WTC11 (cell line): ENCODE measurements at regions not wholly inside any gene's neighbourhood (a gene's known extent, or its start where the extent isn't known, plus 50 kb on each side); places are given as distances from the start of the nearest gene placed in this dataset.

ENCODE experiments used
- ATAC-seq: fragments of 200-7000 bp; cut with Tn5 transposase; 2 replicates; pipeline ENCODE4 v1.10.0; 2021; ENCODE audit warnings: mild to moderate bottlenecking, moderate library complexity
- CTCF ChIA-PET: fragments of 300-600 bp; sonication (Branson Sonifier 250); formaldehyde crosslinking; loops from one replicate; lab custom pipeline; 2021; ENCODE audit warnings: antibody characterized with exemption; lab: Charles Lee
- POLR2A ChIA-PET: fragments of 350-600 bp; sonication (Branson Sonifier 250); formaldehyde crosslinking; loops from one replicate; lab custom pipeline; 2021; ENCODE audit warnings: antibody characterized with exemption; lab: Charles Lee
- DNase-seq: peaks from one replicate; pipeline ENCODE4 v3.0.0; 2021; ENCODE audit warnings: low spot score
- H3K27ac Mint-ChIP-seq: 2 replicates; pipeline ENCODE4 v1.8.0; 2021; ENCODE audit warnings: mixed read lengths
- H3K27me3 Mint-ChIP-seq: 2 replicates; pipeline ENCODE4 v1.8.0; 2021; ENCODE audit warnings: low read depth, mild to moderate bottlenecking, moderate library complexity, mixed read lengths
- H3K36me3 Mint-ChIP-seq: 2 replicates; pipeline ENCODE4 v1.8.0; 2021; ENCODE audit warnings: mixed read lengths
- H3K4me1 Mint-ChIP-seq: 2 replicates; pipeline ENCODE4 v1.8.0; 2022; ENCODE audit warnings: mixed read lengths
- H3K4me3 Mint-ChIP-seq: 2 replicates; pipeline ENCODE4 v1.8.0; 2021; ENCODE audit warnings: mild to moderate bottlenecking, moderate library complexity, mixed read lengths
- H3K9me3 Mint-ChIP-seq: 2 replicates; pipeline ENCODE4 v1.8.0; 2021; ENCODE audit warnings: mixed read lengths
- CBFB ChIP-seq: sonication (generic); formaldehyde crosslinking; IDR thresholded peaks from 2 replicates; pipeline ENCODE4 v1.8.1; 2022; ENCODE audit warnings: mild to moderate bottlenecking, low read depth, missing genetic modification reagents
- ESRRA ChIP-seq: sonication (generic); formaldehyde crosslinking; IDR thresholded peaks from 2 replicates; pipeline ENCODE4 v1.8.1; 2022; ENCODE audit warnings: mild to moderate bottlenecking, missing genetic modification reagents, borderline replicate concordance
- FOXK1 ChIP-seq: sonication (generic); formaldehyde crosslinking; IDR thresholded peaks from 2 replicates; pipeline ENCODE4 v1.8.0; 2022; ENCODE audit warnings: mild to moderate bottlenecking, moderate library complexity, missing genetic modification reagents
- GTF2I ChIP-seq: fragments of 250-450 bp; sonication (Bioruptor Pico); conservative IDR thresholded peaks from 2 replicates; pipeline ENCODE4 v1.4.0; 2021; ENCODE audit warnings: mild to moderate bottlenecking
- MXD4 ChIP-seq: fragments of 250-450 bp; sonication (Bioruptor Pico); IDR thresholded peaks from 2 replicates; pipeline ENCODE4 v1.8.0; 2021; ENCODE audit warnings: mild to moderate bottlenecking, moderate library complexity, borderline replicate concordance
- NFYB ChIP-seq: sonication (generic); formaldehyde crosslinking; conservative IDR thresholded peaks from 2 replicates; pipeline ENCODE4 v1.8.0; 2022; ENCODE audit warnings: low read depth, missing genetic modification reagents
- OVOL2 ChIP-seq: fragments of 250-450 bp; sonication (Bioruptor Pico); IDR thresholded peaks from 2 replicates; pipeline ENCODE4 v1.9.0; 2021; ENCODE audit warnings: mild to moderate bottlenecking, borderline replicate concordance
- SMAD3 ChIP-seq: sonication (generic); formaldehyde crosslinking; IDR thresholded peaks from 2 replicates; pipeline ENCODE4 v1.8.0; 2022; ENCODE audit warnings: missing genetic modification reagents, mild to moderate bottlenecking, borderline replicate concordance
- TCF7 ChIP-seq: sonication (generic); formaldehyde crosslinking; IDR thresholded peaks from 2 replicates; pipeline ENCODE4 v1.8.0; 2022; ENCODE audit warnings: mild to moderate bottlenecking, low read depth, missing genetic modification reagents, moderate library complexity
- TP53 ChIP-seq: sonication (generic); formaldehyde crosslinking; IDR thresholded peaks from 2 replicates; pipeline ENCODE4 v1.8.1; 2023; ENCODE audit warnings: mild to moderate bottlenecking, missing genetic modification reagents
- ZNF138 ChIP-seq: sonication (generic); formaldehyde crosslinking; conservative IDR thresholded peaks from 2 replicates; pipeline ENCODE4 v1.8.1; 2022; ENCODE audit warnings: mild to moderate bottlenecking, moderate library complexity, missing genetic modification reagents
- ZNF416 ChIP-seq: fragments of 250-450 bp; sonication (Bioruptor Pico); IDR thresholded peaks from 2 replicates; pipeline ENCODE4 v1.9.0; 2021; ENCODE audit warnings: mild to moderate bottlenecking, inconsistent platforms
- TF ChIP-seq, protein P1 (sequence below): sonication (generic); formaldehyde crosslinking; IDR thresholded peaks from 2 replicates; pipeline ENCODE4 v1.8.1; 2023; ENCODE audit warnings: mild to moderate bottlenecking, missing genetic modification reagents, borderline replicate concordance
- TF ChIP-seq, protein P2 (sequence below): sonication (generic); formaldehyde crosslinking; IDR thresholded peaks from 2 replicates; pipeline ENCODE4 v1.8.1; 2023; ENCODE audit warnings: mild to moderate bottlenecking, missing genetic modification reagents
- TF ChIP-seq, protein P3 (sequence below): sonication (generic); formaldehyde crosslinking; IDR thresholded peaks from 2 replicates; pipeline ENCODE4 v1.8.0; 2022; ENCODE audit warnings: mild to moderate bottlenecking, missing genetic modification reagents
- TF ChIP-seq, protein P4 (sequence below): fragments of 250-450 bp; sonication (Bioruptor Pico); conservative IDR thresholded peaks from 2 replicates; pipeline ENCODE4 v1.9.0; 2021; ENCODE audit warnings: mild to moderate bottlenecking
- TF ChIP-seq, protein P5 (sequence below): fragments of 250-450 bp; sonication (Bioruptor Pico); IDR thresholded peaks from 2 replicates; pipeline ENCODE4 v1.8.0; 2021; ENCODE audit warnings: mild to moderate bottlenecking
- TF ChIP-seq, protein P6 (sequence below): sonication (generic); formaldehyde crosslinking; IDR thresholded peaks from 2 replicates; pipeline ENCODE4 v1.8.1; 2022; ENCODE audit warnings: low read depth, missing genetic modification reagents, borderline replicate concordance
- TF ChIP-seq, protein P7 (sequence below): fragments of 250-450 bp; sonication (Bioruptor Pico); IDR thresholded peaks from 2 replicates; pipeline ENCODE4 v1.9.0; 2021; ENCODE audit warnings: moderate library complexity, mild to moderate bottlenecking, inconsistent platforms, borderline replicate concordance
- TF ChIP-seq, protein P8 (sequence below): sonication (generic); formaldehyde crosslinking; conservative IDR thresholded peaks from 2 replicates; pipeline ENCODE4 v1.8.1; 2023; ENCODE audit warnings: mild to moderate bottlenecking, low read depth, missing genetic modification reagents, moderate library complexity

DNA sequence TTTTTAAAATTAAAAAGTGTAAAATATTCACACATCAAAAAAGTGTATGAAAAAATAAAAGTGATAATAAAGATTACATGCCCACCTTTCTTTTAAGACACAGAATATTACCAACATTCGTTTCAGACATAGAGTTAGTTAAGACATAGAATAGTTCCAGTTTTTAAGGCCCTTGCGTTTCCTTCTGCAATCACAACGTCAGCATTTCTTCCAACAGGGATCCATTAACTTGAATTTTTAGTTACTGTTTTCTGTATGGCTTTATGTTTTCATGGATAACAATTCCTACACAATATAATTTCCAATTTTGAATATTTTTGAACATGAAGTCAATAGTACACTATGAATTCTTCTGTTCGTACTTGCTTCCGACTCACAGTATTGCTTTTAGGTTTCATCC is 170.8 kb upstream of the C11orf87 start (continued):
- TF ChIP-seq, protein P1, sequence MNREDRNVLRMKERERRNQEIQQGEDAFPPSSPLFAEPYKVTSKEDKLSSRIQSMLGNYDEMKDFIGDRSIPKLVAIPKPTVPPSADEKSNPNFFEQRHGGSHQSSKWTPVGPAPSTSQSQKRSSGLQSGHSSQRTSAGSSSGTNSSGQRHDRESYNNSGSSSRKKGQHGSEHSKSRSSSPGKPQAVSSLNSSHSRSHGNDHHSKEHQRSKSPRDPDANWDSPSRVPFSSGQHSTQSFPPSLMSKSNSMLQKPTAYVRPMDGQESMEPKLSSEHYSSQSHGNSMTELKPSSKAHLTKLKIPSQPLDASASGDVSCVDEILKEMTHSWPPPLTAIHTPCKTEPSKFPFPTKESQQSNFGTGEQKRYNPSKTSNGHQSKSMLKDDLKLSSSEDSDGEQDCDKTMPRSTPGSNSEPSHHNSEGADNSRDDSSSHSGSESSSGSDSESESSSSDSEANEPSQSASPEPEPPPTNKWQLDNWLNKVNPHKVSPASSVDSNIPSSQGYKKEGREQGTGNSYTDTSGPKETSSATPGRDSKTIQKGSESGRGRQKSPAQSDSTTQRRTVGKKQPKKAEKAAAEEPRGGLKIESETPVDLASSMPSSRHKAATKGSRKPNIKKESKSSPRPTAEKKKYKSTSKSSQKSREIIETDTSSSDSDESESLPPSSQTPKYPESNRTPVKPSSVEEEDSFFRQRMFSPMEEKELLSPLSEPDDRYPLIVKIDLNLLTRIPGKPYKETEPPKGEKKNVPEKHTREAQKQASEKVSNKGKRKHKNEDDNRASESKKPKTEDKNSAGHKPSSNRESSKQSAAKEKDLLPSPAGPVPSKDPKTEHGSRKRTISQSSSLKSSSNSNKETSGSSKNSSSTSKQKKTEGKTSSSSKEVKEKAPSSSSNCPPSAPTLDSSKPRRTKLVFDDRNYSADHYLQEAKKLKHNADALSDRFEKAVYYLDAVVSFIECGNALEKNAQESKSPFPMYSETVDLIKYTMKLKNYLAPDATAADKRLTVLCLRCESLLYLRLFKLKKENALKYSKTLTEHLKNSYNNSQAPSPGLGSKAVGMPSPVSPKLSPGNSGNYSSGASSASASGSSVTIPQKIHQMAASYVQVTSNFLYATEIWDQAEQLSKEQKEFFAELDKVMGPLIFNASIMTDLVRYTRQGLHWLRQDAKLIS: no peak
- TF ChIP-seq TCF7 (no peak), MXD4 (no peak)
- TF ChIP-seq, protein P2, sequence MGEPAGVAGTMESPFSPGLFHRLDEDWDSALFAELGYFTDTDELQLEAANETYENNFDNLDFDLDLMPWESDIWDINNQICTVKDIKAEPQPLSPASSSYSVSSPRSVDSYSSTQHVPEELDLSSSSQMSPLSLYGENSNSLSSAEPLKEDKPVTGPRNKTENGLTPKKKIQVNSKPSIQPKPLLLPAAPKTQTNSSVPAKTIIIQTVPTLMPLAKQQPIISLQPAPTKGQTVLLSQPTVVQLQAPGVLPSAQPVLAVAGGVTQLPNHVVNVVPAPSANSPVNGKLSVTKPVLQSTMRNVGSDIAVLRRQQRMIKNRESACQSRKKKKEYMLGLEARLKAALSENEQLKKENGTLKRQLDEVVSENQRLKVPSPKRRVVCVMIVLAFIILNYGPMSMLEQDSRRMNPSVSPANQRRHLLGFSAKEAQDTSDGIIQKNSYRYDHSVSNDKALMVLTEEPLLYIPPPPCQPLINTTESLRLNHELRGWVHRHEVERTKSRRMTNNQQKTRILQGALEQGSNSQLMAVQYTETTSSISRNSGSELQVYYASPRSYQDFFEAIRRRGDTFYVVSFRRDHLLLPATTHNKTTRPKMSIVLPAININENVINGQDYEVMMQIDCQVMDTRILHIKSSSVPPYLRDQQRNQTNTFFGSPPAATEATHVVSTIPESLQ (CRISPR knock-in tag): no peak

DNA sequence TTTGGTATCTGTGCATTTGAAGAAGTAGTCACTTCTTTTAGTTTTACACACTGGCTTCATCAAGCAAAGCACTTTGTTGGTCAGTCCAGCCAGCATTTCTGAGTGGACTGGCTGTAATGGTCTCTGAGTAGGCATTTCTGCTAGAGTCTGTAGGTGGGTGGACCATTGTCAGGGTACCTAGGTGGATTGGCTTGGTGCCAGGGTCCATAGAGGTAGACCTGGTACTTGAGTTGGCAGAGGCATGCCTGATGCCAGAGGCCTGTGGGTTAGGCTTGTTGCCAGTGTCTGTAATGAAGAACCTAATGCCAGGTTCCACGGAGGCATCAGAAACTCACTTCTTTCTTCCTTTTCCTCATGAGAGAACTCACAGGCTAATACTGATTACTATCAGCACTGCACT is 157.9 kb upstream of the C11orf87 start:
- POLR2A ChIA-PET: no interaction called here
- Mint-ChIP-seq H3K36me3 (peaks cover 19% of the 10 kb centered on the region), H3K27ac (no peak overlapping the region), H3K27me3 (no peaks in the 10 kb centered on the region; the same call in none of the 2 replicates), H3K4me1 (no peaks in the 10 kb centered on the region), H3K4me3 (no peak overlapping the region), H3K9me3 (peaks cover 39% of the 10 kb centered on the region)
- DNase-seq: no peak
- CTCF ChIA-PET: no interaction called here
- no peak for ATAC-seq
- no peak for TF ChIP-seq GTF2I (CRISPR knock-in tag)
- TF ChIP-seq, protein P3, sequence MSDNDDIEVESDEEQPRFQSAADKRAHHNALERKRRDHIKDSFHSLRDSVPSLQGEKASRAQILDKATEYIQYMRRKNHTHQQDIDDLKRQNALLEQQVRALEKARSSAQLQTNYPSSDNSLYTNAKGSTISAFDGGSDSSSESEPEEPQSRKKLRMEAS (CRISPR knock-in tag): no peak
- TF ChIP-seq, protein P2 (CRISPR knock-in tag): no peak
- no peak for TF ChIP-seq ZNF416 (CRISPR knock-in tag)
- TF ChIP-seq ESRRA (CRISPR knock-in tag): no peak
- TF ChIP-seq FOXK1 (CRISPR knock-in tag): no peak
- no peak for TF ChIP-seq CBFB (CRISPR knock-in tag)
- TF ChIP-seq, protein P4, sequence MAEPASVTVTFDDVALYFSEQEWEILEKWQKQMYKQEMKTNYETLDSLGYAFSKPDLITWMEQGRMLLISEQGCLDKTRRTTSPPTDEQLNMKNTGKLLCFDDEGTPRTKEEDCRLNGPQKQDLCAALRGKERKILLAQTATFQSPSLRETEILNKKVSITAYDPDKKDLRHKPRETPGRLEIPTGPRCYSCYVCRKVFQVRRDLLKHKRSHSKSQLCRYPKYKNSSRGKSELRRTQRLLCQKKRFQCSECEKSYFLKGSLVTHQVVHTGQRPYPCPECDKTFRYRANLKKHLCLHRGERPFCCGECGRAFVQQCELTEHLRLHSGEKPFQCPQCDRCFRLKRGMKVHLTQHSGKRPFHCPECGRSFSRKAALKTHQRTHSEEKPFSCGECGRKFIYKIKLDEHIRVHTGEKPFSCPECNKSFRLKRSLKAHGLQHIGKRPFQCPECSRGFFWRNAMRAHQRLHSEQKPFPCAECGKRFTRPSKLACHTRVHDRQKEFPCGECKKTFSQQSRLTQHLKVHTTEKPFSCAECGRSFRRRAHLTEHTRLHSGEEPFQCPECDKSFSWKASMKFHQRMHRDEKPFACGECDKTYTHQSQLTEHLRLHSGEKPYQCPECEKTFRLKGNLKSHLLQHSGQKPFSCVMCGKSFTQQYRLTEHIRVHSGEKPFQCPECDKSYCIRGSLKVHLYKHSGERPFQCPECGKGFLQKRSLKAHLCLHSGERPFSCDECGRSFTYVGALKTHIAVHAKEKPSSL (CRISPR knock-in tag): no peak
- TF ChIP-seq, protein P5, sequence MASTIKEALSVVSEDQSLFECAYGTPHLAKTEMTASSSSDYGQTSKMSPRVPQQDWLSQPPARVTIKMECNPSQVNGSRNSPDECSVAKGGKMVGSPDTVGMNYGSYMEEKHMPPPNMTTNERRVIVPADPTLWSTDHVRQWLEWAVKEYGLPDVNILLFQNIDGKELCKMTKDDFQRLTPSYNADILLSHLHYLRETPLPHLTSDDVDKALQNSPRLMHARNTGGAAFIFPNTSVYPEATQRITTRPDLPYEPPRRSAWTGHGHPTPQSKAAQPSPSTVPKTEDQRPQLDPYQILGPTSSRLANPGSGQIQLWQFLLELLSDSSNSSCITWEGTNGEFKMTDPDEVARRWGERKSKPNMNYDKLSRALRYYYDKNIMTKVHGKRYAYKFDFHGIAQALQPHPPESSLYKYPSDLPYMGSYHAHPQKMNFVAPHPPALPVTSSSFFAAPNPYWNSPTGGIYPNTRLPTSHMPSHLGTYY (CRISPR knock-in tag): no peak
- TF ChIP-seq, protein P6, sequence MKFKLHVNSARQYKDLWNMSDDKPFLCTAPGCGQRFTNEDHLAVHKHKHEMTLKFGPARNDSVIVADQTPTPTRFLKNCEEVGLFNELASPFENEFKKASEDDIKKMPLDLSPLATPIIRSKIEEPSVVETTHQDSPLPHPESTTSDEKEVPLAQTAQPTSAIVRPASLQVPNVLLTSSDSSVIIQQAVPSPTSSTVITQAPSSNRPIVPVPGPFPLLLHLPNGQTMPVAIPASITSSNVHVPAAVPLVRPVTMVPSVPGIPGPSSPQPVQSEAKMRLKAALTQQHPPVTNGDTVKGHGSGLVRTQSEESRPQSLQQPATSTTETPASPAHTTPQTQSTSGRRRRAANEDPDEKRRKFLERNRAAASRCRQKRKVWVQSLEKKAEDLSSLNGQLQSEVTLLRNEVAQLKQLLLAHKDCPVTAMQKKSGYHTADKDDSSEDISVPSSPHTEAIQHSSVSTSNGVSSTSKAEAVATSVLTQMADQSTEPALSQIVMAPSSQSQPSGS: no peak
- TF ChIP-seq SMAD3 (CRISPR knock-in tag): no peak
- TF ChIP-seq, protein P7, sequence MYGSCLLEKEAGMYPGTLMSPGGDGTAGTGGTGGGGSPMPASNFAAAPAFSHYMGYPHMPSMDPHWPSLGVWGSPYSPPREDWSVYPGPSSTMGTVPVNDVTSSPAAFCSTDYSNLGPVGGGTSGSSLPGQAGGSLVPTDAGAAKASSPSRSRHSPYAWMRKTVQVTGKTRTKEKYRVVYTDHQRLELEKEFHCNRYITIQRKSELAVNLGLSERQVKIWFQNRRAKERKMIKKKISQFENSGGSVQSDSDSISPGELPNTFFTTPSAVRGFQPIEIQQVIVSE (CRISPR knock-in tag): no peak
- TF ChIP-seq NFYB (CRISPR knock-in tag): no peak
- no peak for TF ChIP-seq TCF7
- TF ChIP-seq ZNF138 (CRISPR knock-in tag): no peak
- TF ChIP-seq, protein P8, sequence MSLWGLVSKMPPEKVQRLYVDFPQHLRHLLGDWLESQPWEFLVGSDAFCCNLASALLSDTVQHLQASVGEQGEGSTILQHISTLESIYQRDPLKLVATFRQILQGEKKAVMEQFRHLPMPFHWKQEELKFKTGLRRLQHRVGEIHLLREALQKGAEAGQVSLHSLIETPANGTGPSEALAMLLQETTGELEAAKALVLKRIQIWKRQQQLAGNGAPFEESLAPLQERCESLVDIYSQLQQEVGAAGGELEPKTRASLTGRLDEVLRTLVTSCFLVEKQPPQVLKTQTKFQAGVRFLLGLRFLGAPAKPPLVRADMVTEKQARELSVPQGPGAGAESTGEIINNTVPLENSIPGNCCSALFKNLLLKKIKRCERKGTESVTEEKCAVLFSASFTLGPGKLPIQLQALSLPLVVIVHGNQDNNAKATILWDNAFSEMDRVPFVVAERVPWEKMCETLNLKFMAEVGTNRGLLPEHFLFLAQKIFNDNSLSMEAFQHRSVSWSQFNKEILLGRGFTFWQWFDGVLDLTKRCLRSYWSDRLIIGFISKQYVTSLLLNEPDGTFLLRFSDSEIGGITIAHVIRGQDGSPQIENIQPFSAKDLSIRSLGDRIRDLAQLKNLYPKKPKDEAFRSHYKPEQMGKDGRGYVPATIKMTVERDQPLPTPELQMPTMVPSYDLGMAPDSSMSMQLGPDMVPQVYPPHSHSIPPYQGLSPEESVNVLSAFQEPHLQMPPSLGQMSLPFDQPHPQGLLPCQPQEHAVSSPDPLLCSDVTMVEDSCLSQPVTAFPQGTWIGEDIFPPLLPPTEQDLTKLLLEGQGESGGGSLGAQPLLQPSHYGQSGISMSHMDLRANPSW (CRISPR knock-in tag): no peak
- no peak for TF ChIP-seq OVOL2
- no peak for TF ChIP-seq TP53 (CRISPR knock-in tag)
